Calu3 (cell line): ENCODE measurements at regions not wholly inside any gene's neighbourhood (a gene's known extent, or its start where the extent isn't known, plus 50 kb on each side); places are given as distances from the start of the nearest gene placed in this dataset.
A peak's percentile ranks its signal among the peaks of the same experiment; 100 is the strongest.

Experiments
- BruUV-seq: library from RNA; stranded (reverse); fragments of 400-500 nt; replicated peaks from 2 replicates; lab custom pipeline; 2021; lab: Mats Ljungman, UMichigan
- CTCF ChIA-PET: fragments of 300-600 bp; sonication (Branson Sonifier 250); formaldehyde crosslinking; loops from one replicate; lab custom pipeline; 2022; ENCODE audit warnings: antibody characterized with exemption; lab: Charles Lee
- DNase-seq: peaks from one replicate; pipeline ENCODE4 v3.0.0; 2022
- H3K27ac Mint-ChIP-seq: one replicate; pipeline ENCODE4 v1.8.0; 2022; ENCODE audit warnings: mixed read lengths; ENCODE audit not compliant: unreplicated experiment
- H3K27me3 Mint-ChIP-seq: one replicate; pipeline ENCODE4 v1.8.0; 2022; ENCODE audit warnings: mixed read lengths; ENCODE audit not compliant: unreplicated experiment
- H3K36me3 Mint-ChIP-seq: one replicate; pipeline ENCODE4 v1.8.0; 2022; ENCODE audit warnings: mild to moderate bottlenecking, moderate library complexity, mixed read lengths; ENCODE audit not compliant: insufficient read depth, unreplicated experiment
- H3K4me1 Mint-ChIP-seq: one replicate; pipeline ENCODE4 v1.8.0; 2022; ENCODE audit warnings: mild to moderate bottlenecking, low read depth, mixed read lengths; ENCODE audit not compliant: unreplicated experiment
- H3K4me3 Mint-ChIP-seq: one replicate; pipeline ENCODE4 v1.8.0; 2022; ENCODE audit warnings: mild to moderate bottlenecking, low read depth, moderate library complexity, mixed read lengths; ENCODE audit not compliant: unreplicated experiment
- H3K9me3 Mint-ChIP-seq: one replicate; pipeline ENCODE4 v1.8.0; 2022; ENCODE audit warnings: low read depth, mixed read lengths; ENCODE audit not compliant: unreplicated experiment
- intact Hi-C: fragments of 100-400 bp; cut with micrococcal nuclease; formaldehyde crosslinking; loops from one replicate; pipeline ENCODE4 v1.10.0; 2022; ENCODE audit not compliant: unreplicated experiment
- TF ChIP-seq, protein P1 (sequence below): fragments of 200-600 bp; IDR thresholded peaks from one replicate; pipeline ENCODE4 v1.8.0; 2022; ENCODE audit warnings: antibody characterized with exemption; ENCODE audit not compliant: unreplicated experiment

DNA sequence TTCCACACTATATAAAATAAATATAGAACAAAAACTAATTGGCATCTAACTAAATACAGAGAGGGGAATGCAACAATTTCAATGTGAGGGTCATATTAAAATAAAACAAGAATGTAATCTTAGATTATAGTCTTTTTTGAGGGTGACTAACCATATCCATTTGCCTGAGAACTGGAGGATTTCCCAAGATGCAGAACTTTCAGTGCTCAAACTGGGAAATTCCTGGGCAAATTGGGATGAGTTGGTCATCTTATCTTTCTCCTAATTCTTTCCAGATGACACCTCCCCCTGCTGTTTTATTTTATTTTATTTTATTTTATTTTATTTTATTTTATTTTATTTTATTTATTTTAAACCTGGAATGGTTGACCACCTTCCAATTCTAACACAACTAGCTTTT is 846.2 kb downstream of the SLC4A3 start:
- no TSS peak for BruUV-seq
- TF ChIP-seq, protein P1, sequence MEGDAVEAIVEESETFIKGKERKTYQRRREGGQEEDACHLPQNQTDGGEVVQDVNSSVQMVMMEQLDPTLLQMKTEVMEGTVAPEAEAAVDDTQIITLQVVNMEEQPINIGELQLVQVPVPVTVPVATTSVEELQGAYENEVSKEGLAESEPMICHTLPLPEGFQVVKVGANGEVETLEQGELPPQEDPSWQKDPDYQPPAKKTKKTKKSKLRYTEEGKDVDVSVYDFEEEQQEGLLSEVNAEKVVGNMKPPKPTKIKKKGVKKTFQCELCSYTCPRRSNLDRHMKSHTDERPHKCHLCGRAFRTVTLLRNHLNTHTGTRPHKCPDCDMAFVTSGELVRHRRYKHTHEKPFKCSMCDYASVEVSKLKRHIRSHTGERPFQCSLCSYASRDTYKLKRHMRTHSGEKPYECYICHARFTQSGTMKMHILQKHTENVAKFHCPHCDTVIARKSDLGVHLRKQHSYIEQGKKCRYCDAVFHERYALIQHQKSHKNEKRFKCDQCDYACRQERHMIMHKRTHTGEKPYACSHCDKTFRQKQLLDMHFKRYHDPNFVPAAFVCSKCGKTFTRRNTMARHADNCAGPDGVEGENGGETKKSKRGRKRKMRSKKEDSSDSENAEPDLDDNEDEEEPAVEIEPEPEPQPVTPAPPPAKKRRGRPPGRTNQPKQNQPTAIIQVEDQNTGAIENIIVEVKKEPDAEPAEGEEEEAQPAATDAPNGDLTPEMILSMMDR = no peak
- DNase-seq = no peak
- Mint-ChIP-seq H3K4me1 (no peaks in the 10 kb centered on the region), H3K36me3 (no peaks in the 10 kb centered on the region), H3K9me3 (peaks cover 3% of the 10 kb centered on the region), H3K27ac (no peak overlapping the region), H3K4me3 (no peak overlapping the region), H3K27me3 (no peaks in the 10 kb centered on the region)
- intact Hi-C loops = no loop called here
- CTCF ChIA-PET = no interaction called here

DNA sequence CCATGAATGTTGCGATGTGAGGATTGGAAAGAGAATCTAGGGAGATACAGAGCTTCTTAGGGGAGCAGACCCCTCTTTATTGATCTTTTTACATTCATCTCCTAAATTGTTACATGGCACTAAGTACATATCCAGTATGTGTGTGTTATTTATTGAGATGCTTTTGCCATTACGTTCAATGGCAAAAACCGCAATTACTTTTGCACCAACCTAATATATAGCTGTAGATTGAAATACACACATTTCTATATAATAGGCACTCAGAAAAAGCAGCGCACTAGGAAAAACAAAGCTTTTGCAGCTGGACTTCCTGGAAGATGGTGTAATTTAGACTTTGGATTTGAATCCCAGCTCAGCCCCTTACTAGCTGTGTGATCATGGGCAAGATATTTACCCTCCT is 849.4 kb downstream of the SLC4A3 start:
- no TSS peak for BruUV-seq
- intact Hi-C loops = no loop called here
- no peak for DNase-seq
- Mint-ChIP-seq H3K36me3 (no peaks in the 10 kb centered on the region), H3K4me1 (no peaks in the 10 kb centered on the region), H3K9me3 (peaks cover 3% of the 10 kb centered on the region), H3K4me3 (no peak overlapping the region), H3K27me3 (no peaks in the 10 kb centered on the region), H3K27ac (no peak overlapping the region)
- CTCF ChIA-PET = no interaction called here
- TF ChIP-seq, protein P1 = no peak

DNA sequence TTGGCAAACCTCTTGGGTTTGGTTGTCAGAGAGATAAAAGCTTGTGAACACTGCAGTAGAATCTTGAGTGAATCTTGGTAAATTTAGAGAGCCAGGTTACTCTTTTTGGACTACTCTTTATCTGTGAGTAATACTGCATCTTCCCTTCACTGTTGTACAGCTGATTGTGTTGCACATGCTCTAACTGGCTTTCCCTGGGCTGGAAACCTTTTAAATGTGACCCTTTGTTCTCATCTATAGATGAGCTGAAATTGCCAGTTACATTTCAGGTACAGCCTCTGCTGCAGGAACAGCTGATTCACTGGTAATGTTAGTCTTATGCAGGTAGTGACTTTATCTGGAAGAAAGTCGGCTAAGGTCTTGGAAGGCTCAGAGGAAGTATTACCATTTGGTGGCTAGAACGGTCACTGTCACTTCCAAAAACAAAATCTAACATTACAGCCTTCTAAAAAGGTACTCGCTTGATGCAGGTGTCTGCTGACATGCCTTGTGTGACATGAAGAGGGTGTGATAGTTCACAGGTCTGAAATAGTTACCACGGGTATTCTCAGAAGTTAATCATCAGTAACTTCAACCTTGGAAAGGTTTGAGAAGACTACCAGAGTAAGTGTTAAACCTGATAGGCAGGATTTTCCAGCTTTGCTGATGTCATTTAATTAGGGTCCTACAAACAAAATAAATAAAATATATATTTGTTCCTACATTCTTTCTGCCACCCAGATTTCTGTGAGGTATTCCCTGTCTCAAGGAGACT is 851.1 kb downstream of the SLC4A3 start:
- DNase-seq = peak; percentile 15
- H3K9me3 Mint-ChIP-seq = peaks cover 3% of the 10 kb centered on the region
- H3K36me3 Mint-ChIP-seq = no peaks in the 10 kb centered on the region
- H3K27me3 Mint-ChIP-seq = no peaks in the 10 kb centered on the region
- intact Hi-C loops = no loop called here
- CTCF ChIA-PET = no interaction called here
- H3K4me3 Mint-ChIP-seq = no peak overlapping the region
- no peak overlapping the region for H3K27ac Mint-ChIP-seq
- no peaks in the 10 kb centered on the region for H3K4me1 Mint-ChIP-seq
- BruUV-seq = no TSS peak
- TF ChIP-seq, protein P1 = no peak

DNA sequence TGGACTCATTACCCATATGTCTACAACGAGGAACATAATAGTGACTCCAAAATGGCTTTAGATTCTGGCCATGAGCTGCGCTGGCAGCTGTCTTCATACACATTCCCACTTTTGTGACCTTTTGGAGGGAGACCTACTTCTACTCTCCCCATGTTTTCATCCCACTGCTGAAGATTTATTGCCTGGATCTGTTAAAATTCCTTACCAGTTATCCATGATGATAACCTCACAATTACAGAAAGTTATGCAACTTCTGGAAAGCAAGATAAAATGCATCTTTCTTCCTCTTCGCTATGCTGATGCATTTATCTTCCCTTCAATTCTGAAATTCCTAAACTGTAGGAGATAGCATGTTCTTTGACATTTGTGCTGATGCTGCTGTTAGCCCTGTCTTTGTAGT is 855.3 kb downstream of the SLC4A3 start:
- Mint-ChIP-seq H3K4me1 (no peaks in the 10 kb centered on the region), H3K36me3 (no peaks in the 10 kb centered on the region), H3K27ac (no peak overlapping the region), H3K4me3 (no peak overlapping the region), H3K27me3 (no peaks in the 10 kb centered on the region), H3K9me3 (peaks cover 3% of the 10 kb centered on the region)
- no TSS peak for BruUV-seq
- TF ChIP-seq, protein P1 = no peak
- CTCF ChIA-PET = no interaction called here
- intact Hi-C loops = no loop called here
- no peak for DNase-seq
